OCI-LY7 (cell line): ENCODE measurements at regions not wholly inside any gene's neighbourhood (a gene's known extent, or its start where the extent isn't known, plus 50 kb on each side); places are given as distances from the start of the nearest gene placed in this dataset.

Source experiments
- BruUV-seq: library from RNA; stranded (reverse); fragments of 400-500 nt; replicated peaks from 2 replicates; lab custom pipeline; 2021; lab: Mats Ljungman, UMichigan
- CTCF ChIA-PET: fragments of 300-600 bp; sonication (Branson Sonifier 250); formaldehyde crosslinking; loops from one replicate; lab custom pipeline; 2022; ENCODE audit warnings: antibody characterized with exemption; ENCODE audit not compliant: unreplicated experiment; lab: Charles Lee
- POLR2A ChIA-PET: fragments of 300-600 bp; sonication (Branson Sonifier 250); formaldehyde crosslinking; loops from one replicate; lab custom pipeline; 2022; ENCODE audit warnings: antibody characterized with exemption; lab: Charles Lee
- DNase-seq: peaks from one replicate; pipeline ENCODE4 v3.0.0-alpha.2; 2015; ENCODE audit warnings: low spot score
- H2AFZ ChIP-seq: fragments of 200-600 bp; sonication (generic), shearing (Covaris generic); 2 replicates; pipeline ENCODE4 v1.6.1; 2014; ENCODE audit warnings: mild to moderate bottlenecking, antibody characterized with exemption, low read length, moderate library complexity
- H3K27ac ChIP-seq: fragments of 200-600 bp; sonication (generic); 2 replicates; pipeline ENCODE4 v1.5.1; 2014; ENCODE audit warnings: mixed run types, low read depth, mild to moderate bottlenecking, moderate library complexity, low read length, inconsistent platforms; ENCODE audit not compliant: poor library complexity, severe bottlenecking
- H3K36me3 ChIP-seq: fragments of 200-600 bp; sonication (generic); 2 replicates; pipeline ENCODE4 v1.6.1; 2014; ENCODE audit warnings: mild to moderate bottlenecking, antibody characterized with exemption, low read length, moderate library complexity, mixed read lengths; ENCODE audit not compliant: insufficient read depth
- H3K4me1 ChIP-seq: fragments of 200-600 bp; sonication (generic); 2 replicates; pipeline ENCODE4 v1.5.1; 2014; ENCODE audit warnings: mild to moderate bottlenecking, low read length; ENCODE audit not compliant: insufficient read depth, poor library complexity, severe bottlenecking
- H3K4me2 ChIP-seq: fragments of 200-600 bp; sonication (generic); 2 replicates; pipeline ENCODE4 v1.6.1; 2014; ENCODE audit warnings: mild to moderate bottlenecking, low read length
- H3K4me3 ChIP-seq: fragments of 200-600 bp; sonication (generic); 2 replicates; pipeline ENCODE4 v1.5.1; 2014; ENCODE audit warnings: mild to moderate bottlenecking, low read depth, low read length; ENCODE audit not compliant: poor library complexity, severe bottlenecking
- H3K79me2 ChIP-seq: fragments of 200-600 bp; sonication (generic); 2 replicates; pipeline ENCODE4 v1.6.1; 2016; ENCODE audit warnings: low read depth, mild to moderate bottlenecking, low read length, moderate library complexity, mixed read lengths; ENCODE audit not compliant: insufficient read depth
- H3K9me2 ChIP-seq: fragments of 200-600 bp; sonication (generic); 2 replicates; pipeline ENCODE4 v1.6.1; 2016; ENCODE audit warnings: mild to moderate bottlenecking, low read length, mixed read lengths; ENCODE audit not compliant: insufficient read depth
- H3K9me3 ChIP-seq: fragments of 200-600 bp; sonication (generic); 2 replicates; pipeline ENCODE4 v1.6.1; 2014; ENCODE audit warnings: mild to moderate bottlenecking, mixed run types, low read length, mixed read lengths
- H4K20me1 ChIP-seq: fragments of 200-600 bp; sonication (generic); 2 replicates; pipeline ENCODE4 v1.6.1; 2014; ENCODE audit warnings: mild to moderate bottlenecking, antibody characterized with exemption, low read length, moderate library complexity, mixed read lengths; ENCODE audit not compliant: insufficient read depth
- EZH2phosphoT487 ChIP-seq: fragments of 200-600 bp; sonication (generic); IDR thresholded peaks from 2 replicates; pipeline ENCODE4 v1.6.1; 2018; ENCODE audit warnings: low read depth, borderline replicate concordance, mild to moderate bottlenecking, mixed run types, antibody characterized with exemption, low read length, moderate library complexity, mixed read lengths
- intact Hi-C: fragments of 100-400 bp; cut with micrococcal nuclease; formaldehyde crosslinking; loops from one replicate; pipeline ENCODE4 v1.10.0; 2022; ENCODE audit not compliant: unreplicated experiment
- TF ChIP-seq, protein P1 (sequence below): fragments of 200-600 bp; sonication (generic); conservative IDR thresholded peaks from 2 replicates; pipeline ENCODE4 v1.5.1; 2014; ENCODE audit warnings: mild to moderate bottlenecking, antibody characterized with exemption, low read length, moderate library complexity, mixed read lengths

DNA sequence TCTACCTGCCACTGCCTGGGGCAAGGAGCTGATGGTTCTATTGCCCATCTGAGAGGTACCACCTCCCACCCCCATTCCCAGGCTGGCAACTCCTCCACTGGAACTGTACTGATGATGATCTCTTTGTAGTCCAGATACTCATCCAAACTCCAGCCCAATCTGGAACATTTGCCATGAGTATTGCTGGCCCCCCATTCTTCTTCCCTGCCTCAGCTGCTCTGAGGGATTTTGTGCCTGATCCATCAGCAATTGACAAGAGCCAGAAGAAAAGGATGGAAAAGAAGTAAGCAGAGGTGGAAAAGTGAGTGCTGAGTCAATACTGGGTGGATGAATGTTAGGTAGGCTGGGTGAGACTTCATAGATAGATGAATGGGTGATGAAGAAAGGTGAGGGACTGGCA is 101.2 kb downstream of the NMUR2 start:
- H4K20me1 ChIP-seq, result no peaks in the 10 kb centered on the region

DNA sequence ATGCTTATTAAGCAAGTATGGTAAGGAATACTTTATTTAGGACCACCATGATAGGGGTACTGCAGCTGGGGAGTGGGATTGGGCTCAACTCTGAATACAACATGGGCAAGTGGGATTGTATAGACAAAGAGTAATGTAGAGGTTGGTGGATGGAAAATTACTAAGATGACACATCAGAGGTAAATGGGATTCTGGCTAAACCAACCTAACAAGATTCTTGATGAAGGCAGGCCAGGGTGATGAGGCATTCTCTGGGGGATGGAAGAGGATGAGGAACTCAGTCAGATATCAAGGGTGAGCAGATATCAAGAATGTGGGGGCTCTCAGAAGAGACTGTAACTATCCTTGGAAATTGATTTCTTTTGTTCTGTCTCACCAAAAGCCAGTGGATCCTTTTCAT is 107.2 kb downstream of the NMUR2 start:
- intact Hi-C loops, result no loop called here
- ChIA-PET CTCF (no interaction called here), POLR2A (no interaction called here)
- H3K4me1 ChIP-seq, result no peaks in the 10 kb centered on the region
- no peaks in the 10 kb centered on the region for H3K79me2 ChIP-seq
- no peak overlapping the region for H3K4me2 ChIP-seq
- BruUV-seq, result no TSS peak
- TF ChIP-seq, protein P1, sequence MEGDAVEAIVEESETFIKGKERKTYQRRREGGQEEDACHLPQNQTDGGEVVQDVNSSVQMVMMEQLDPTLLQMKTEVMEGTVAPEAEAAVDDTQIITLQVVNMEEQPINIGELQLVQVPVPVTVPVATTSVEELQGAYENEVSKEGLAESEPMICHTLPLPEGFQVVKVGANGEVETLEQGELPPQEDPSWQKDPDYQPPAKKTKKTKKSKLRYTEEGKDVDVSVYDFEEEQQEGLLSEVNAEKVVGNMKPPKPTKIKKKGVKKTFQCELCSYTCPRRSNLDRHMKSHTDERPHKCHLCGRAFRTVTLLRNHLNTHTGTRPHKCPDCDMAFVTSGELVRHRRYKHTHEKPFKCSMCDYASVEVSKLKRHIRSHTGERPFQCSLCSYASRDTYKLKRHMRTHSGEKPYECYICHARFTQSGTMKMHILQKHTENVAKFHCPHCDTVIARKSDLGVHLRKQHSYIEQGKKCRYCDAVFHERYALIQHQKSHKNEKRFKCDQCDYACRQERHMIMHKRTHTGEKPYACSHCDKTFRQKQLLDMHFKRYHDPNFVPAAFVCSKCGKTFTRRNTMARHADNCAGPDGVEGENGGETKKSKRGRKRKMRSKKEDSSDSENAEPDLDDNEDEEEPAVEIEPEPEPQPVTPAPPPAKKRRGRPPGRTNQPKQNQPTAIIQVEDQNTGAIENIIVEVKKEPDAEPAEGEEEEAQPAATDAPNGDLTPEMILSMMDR, result no peak
- TF ChIP-seq EZH2phosphoT487, result no peak
- H3K36me3 ChIP-seq, result no peaks in the 10 kb centered on the region
- no peaks in the 10 kb centered on the region for H4K20me1 ChIP-seq
- H3K4me3 ChIP-seq, result no peak overlapping the region
- H3K9me3 ChIP-seq, result no peaks in the 10 kb centered on the region
- H3K9me2 ChIP-seq, result no peaks in the 10 kb centered on the region
- no peak overlapping the region for H3K27ac ChIP-seq
- DNase-seq, result no peak
- no peak overlapping the region for H2AFZ ChIP-seq

More for the DNA sequence above, 101.2 kb downstream of the NMUR2 start:
- Histone ChIP-seq H2AFZ (no peak overlapping the region), H3K9me2 (no peaks in the 10 kb centered on the region), H3K27ac (no peak overlapping the region), H3K4me1 (no peaks in the 10 kb centered on the region), H3K79me2 (no peaks in the 10 kb centered on the region), H3K9me3 (no peaks in the 10 kb centered on the region), H3K36me3 (no peaks in the 10 kb centered on the region), H3K4me3 (no peak overlapping the region), H3K4me2 (no peak overlapping the region)
- ChIA-PET CTCF (no interaction called here), POLR2A (no interaction called here)
- DNase-seq, result no peak
- no TSS peak for BruUV-seq
- TF ChIP-seq, protein P1, result no peak
- no peak for TF ChIP-seq EZH2phosphoT487
- intact Hi-C loops, result no loop called here

DNA sequence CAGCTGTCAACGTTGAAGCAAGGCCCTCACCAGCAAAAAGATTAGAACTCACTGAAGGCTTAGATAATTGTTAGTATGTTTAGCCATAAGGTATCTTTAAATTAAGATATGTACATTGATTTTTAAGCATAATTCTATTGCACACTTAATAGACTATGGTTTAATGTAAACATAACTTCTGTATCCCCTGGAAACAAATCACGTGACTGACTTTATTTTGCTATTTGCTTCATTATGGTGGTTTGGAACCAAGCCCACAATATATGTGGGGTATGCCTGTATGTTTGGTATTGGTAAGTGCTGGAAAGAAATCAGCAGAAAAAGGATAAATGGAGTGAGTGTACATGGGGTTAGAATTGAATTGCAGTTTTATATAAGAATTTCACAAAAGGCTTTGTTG is 111.9 kb downstream of the NMUR2 start:
- no peaks in the 10 kb centered on the region for H3K36me3 ChIP-seq
- no peaks in the 10 kb centered on the region for H3K9me2 ChIP-seq
- H3K4me3 ChIP-seq, result no peak overlapping the region
- ChIA-PET CTCF (no interaction called here), POLR2A (no interaction called here)
- TF ChIP-seq EZH2phosphoT487, result no peak
- TF ChIP-seq, protein P1, result no peak
- H3K9me3 ChIP-seq, result no peaks in the 10 kb centered on the region
- no peak overlapping the region for H2AFZ ChIP-seq
- intact Hi-C loops, result no loop called here
- H3K27ac ChIP-seq, result no peak overlapping the region
- no peaks in the 10 kb centered on the region for H3K79me2 ChIP-seq
- no TSS peak for BruUV-seq
- no peak overlapping the region for H3K4me2 ChIP-seq
- H3K4me1 ChIP-seq, result no peaks in the 10 kb centered on the region
- no peaks in the 10 kb centered on the region for H4K20me1 ChIP-seq
- DNase-seq, result no peak
